ENCODE measurements at regions not wholly inside any gene's neighbourhood (a gene's known extent, or its start where the extent isn't known, plus 50 kb on each side); places are given as distances from the start of the nearest gene placed in this dataset.

DNA sequence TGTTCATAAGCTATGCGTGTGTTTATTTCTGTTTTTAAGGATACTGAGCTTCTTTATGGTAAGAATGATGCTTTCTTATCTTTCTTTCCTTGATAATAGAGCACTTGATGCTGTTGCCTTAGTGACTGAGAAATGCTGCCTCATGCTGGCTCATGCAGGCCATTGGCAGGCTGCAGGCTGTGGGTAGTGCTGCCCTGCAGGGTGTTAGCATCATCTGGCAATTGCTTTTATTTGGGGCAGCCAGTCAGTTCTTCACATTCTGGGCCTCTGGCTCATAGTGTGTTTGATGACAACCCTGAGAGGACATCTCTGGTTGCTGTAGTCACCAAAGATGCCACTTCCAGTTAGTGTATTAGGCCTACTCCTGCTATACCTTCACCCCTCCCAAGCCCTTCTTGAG, 66.2 kb upstream of the ONECUT1 start:
- TF ChIP-seq, protein P1, sequence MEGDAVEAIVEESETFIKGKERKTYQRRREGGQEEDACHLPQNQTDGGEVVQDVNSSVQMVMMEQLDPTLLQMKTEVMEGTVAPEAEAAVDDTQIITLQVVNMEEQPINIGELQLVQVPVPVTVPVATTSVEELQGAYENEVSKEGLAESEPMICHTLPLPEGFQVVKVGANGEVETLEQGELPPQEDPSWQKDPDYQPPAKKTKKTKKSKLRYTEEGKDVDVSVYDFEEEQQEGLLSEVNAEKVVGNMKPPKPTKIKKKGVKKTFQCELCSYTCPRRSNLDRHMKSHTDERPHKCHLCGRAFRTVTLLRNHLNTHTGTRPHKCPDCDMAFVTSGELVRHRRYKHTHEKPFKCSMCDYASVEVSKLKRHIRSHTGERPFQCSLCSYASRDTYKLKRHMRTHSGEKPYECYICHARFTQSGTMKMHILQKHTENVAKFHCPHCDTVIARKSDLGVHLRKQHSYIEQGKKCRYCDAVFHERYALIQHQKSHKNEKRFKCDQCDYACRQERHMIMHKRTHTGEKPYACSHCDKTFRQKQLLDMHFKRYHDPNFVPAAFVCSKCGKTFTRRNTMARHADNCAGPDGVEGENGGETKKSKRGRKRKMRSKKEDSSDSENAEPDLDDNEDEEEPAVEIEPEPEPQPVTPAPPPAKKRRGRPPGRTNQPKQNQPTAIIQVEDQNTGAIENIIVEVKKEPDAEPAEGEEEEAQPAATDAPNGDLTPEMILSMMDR (IDR thresholded peaks at IDR 0.05; ENCODE audit: poor library complexity) = no peak
- no peak for TF ChIP-seq EZH2phosphoT487 (IDR thresholded peaks at IDR 0.05; ENCODE audit: low read depth, severe bottlenecking, unreplicated experiment)
